Esophagus muscularis mucosa (tissue), 3 donors: ENCODE measurements at regions not wholly inside any gene's neighbourhood (a gene's known extent, or its start where the extent isn't known, plus 50 kb on each side); places are given as distances from the start of the nearest gene placed in this dataset.

Source experiments
- CTCF ChIP-seq, 3 experiments: fragments of 200-600 bp in 2 of 3; fragments of 450-650 bp in 1 of 3; sonication (generic) in 2 of 3; IDR thresholded peaks; one replicate each; pipeline ENCODE4 v1.5.1; 2017 to 2019; ENCODE audit warnings: antibody characterized with exemption in 3 of 3, mild to moderate bottlenecking in 2 of 3, moderate library complexity in 1 of 3
- POLR2A ChIP-seq: fragments of 450-650 bp; IDR thresholded peaks from one replicate; pipeline ENCODE4 v1.6.1; 2017; ENCODE audit warnings: antibody characterized with exemption, moderate library complexity, mild to moderate bottlenecking, low read depth
- POLR2AphosphoS5 ChIP-seq, 2 donors: sonication (generic); formaldehyde crosslinking; IDR thresholded peaks; one replicate each; pipeline ENCODE4 v1.6.1; 2017; ENCODE audit warnings: antibody characterized with exemption in 2 of 2

GRCh38 chr13:78323848-78324247 lies 279.5 kb downstream of the POU4F1 start:
- TF ChIP-seq CTCF (IDR thresholded peaks at IDR 0.05) (no peak), POLR2A (no peak), POLR2AphosphoS5 (IDR thresholded peaks at IDR 0.05) (no peak)
